Panc1 (cell line): ENCODE measurements at regions not wholly inside any gene's neighbourhood (a gene's known extent, or its start where the extent isn't known, plus 50 kb on each side); places are given as distances from the start of the nearest gene placed in this dataset.

ENCODE experiments used
- CTCF ChIP-seq: fragments of 450-650 bp; IDR thresholded peaks from 2 replicates; pipeline ENCODE4 v1.5.1; 2017; ENCODE audit warnings: mild to moderate bottlenecking
- POLR2AphosphoS5 ChIP-seq: IDR thresholded peaks from 2 replicates; pipeline ENCODE4 v1.6.1; 2012; ENCODE audit warnings: mild to moderate bottlenecking, low read depth, low read length, moderate library complexity

DNA sequence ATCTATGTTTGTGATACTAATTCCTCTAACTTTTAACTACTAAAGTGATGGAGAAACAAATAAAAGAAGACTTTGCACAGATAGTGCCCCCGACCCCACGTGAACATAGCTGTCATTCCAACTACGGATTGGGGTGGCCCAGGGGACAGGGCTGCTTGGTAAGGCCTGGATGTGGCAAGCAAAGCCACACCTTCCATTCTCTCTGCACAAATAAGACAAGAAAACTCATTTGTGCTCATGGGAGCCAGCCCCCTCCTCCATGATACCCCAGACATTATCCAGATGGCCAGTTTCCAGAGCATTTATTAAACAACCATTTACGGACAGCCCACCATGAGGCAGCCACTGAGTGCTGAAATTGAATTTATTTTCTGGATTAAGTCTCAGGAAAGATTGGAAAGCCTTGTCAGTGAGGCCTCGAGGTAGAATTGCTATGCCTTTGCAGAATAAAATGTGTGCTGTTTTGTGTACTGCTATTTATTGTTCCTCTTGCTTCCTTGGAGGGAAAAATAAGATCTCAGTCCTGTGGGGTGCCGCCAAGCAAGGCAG, 151.2 kb downstream of the UNC5CL start:
- no peak for TF ChIP-seq CTCF
- TF ChIP-seq POLR2AphosphoS5: no peak
